ENCODE measurements at regions not wholly inside any gene's neighbourhood (a gene's known extent, or its start where the extent isn't known, plus 50 kb on each side); places are given as distances from the start of the nearest gene placed in this dataset.

GRCh38 chr18:55833543-55833942, 245.6 kb upstream of the TCF4 start:
- no peak for TF ChIP-seq ATF3 (IDR thresholded peaks at IDR 0.05; ENCODE audit: borderline replicate concordance, extremely low read depth, low read depth, low read length)
- no peak for TF ChIP-seq POLR2AphosphoS5 (IDR thresholded peaks at IDR 0.05; ENCODE audit: low read length)
- no peak for TF ChIP-seq NFXL1 (IDR thresholded peaks at IDR 0.05; ENCODE audit: borderline replicate concordance)
